ENCODE measurements at regions not wholly inside any gene's neighbourhood (a gene's known extent, or its start where the extent isn't known, plus 50 kb on each side); places are given as distances from the start of the nearest gene placed in this dataset.
"Not testable (repeated sequence)": the region's sequence is repeated elsewhere in the genome, so short reads cannot be mapped to it uniquely, and the experiment has no call there.

DNA sequence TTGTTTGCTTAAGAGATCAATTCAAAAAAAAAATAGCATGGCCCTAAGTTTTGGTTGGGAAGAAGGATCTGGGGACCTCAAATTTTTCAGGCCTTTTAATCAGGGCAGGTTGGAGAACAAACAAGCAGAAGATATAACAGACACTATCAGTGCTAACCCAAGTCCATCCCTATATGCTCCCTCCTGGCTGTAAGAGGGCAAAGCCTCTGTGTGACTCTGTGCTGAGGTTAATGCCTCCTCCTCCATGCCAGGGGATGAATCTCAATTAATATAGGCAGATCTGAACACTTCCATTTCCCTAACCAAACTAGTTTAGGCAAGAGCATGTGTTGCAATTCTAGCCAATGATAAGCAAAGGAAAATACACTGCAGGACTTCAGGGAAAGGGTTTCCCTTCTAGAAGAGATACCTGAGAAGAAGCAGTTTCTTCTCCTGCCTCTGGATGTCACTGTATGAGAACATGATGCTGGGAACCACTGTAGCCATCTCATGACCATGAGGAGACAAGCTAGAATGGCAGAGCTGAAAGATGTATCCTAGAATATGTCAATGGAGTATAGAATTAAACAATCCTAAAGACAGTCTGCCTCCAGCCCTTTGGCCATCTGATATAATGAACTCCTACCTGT, 76.0 kb downstream of the CHD9NB start:
- DNase-seq: no peak

DNA sequence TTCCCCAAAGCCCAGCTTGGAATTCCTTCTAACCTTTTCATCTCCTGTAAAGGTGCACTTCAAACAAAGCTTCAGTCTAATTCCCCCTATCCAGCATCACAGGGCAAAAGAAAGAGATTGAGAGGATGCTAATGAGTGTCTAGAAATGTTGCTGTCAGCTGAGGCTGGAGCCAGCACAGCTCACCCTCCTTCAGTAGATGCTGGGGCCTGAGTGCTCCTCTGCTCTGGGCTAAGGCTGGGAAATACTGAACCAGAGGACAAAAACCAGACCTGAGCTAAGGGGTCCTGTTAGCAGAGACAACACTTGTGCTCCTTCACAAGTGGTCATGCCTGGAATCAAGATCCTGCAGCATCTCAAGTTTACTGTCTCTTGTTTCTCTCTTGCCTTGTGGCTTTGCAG, 85.0 kb downstream of the CHD9NB start:
- no peak for DNase-seq

DNA sequence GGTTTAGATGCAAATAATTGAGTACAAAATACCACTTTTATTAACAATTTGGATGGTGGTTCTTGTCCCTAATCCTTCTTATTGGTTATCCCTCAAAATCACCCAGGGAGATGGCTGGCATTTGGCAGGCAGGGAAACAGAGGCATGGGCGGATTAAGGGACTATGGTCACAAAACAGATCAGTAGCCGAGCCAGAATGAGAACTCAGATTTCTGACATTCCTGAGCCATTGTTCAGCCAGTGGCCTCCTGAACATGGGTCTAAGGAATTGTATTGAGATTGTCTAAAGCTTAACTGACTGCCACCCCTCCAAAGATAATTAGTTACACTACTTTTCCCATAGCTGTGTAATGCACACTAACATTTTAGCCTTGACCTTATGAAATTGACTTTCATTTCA, 88.4 kb downstream of the CHD9NB start:
- no peak for DNase-seq

- DNase-seq: no peak
Observed at GRCh38 chr16:52963855-52964242, 88.8 kb downstream of the CHD9NB start.

DNA sequence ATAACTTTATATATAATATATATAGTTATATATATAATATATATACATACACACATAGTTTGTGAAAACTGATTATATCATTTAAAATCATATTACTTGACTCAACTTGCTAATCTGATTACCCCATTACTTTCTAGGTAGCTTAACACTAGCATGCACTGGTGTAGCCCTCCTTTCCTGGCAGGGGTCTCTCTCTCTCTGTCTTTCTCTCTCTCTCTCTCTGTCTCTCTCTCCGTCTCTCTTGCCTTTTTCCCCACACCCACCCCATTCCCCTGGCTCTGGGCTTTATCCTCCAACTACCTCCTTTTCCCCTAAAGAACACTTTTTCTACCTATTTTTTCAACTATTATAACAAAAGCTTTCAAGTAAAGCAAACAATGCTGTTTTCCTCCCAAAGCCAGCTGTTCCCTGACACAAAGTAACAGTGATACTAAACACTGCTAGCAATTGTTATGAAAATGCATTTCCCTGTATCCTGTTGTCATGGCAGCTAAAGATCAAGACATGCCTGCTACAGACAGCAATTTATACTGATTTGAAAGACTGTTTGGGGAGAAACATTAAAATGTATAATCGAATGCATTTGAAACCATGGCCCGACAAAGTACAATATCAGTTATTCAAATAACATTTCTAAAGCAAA, 89.4 kb downstream of the CHD9NB start:
- DNase-seq: no peak

- no peak for DNase-seq
Observed at GRCh38 chr16:52958951-52959350, 93.7 kb downstream of the CHD9NB start.

DNA sequence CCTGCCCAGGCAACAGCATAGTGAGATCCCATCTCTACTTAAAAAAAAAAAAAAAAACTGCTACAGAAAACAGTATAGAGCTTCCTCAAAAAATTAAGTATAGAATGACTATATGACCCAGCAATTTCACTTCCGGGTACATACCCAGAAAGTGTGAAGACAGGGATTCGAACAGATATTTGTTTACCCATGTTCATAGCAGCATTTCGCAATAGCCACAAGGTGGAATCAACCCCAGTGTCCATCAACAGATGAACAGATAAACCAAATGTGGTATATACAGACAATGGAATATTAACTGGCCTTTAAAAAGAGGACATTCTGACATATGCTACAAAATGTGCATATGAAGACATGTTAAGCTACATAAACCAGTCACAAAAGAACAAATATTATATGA, 95.5 kb downstream of the CHD9NB start:
- DNase-seq: no peak

GRCh38 chr16:52956044-52956443, 96.7 kb downstream of the CHD9NB start:
- no peak for DNase-seq

GRCh38 chr16:52953215-52953614, 99.5 kb downstream of the CHD9NB start:
- no peak for DNase-seq

GRCh38 chr16:52948946-52949345, 103.8 kb downstream of the CHD9NB start:
- no peak for DNase-seq

GRCh38 chr16:52932321-52932720, 120.4 kb downstream of the CHD9NB start:
- DNase-seq: no peak

DNA sequence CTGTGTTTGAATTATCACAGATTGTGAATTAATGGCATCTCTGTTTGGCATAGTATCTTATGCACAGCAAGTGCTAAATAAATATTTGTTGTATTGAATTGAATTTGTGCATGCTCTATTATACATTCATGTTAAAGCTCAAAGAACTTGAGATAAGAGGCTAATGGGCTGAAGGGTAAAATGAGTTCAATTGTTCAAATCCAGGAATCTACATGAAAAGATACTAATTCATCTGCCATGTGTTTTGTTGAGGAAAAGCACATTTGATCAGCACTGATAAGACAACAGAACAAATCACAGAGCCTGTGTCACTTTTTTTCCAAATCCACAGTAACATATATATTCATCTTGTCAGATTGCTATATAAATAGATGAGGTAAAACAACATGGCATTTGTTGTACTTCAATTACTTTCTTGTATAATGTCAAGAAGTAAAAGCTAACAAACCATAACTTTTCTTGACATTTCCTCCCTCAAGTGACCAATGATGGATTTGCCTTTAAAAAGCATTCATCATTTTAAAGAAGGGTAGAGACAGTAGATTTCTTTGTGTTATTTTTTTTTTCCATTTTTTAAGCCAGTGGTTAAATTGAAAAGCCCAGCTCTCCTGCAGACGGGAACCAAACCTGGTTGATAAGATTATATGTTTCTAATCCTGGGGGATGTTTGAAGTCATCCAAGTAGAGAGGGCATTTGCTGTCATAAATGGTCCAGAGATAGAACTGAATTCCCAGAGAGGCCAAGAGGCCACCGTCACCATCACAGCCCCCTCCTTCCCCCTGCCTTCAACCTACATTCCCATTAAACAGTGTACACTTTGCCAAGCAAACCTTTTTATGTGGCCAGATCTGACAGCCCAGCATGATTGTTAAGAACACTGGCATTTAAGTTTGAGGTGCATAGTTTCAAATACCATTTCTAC, 123.0 kb downstream of the CHD9NB start:
- no peak for DNase-seq

- no peak for DNase-seq
Observed at GRCh38 chr16:52928955-52929354, 123.7 kb downstream of the CHD9NB start.

DNA sequence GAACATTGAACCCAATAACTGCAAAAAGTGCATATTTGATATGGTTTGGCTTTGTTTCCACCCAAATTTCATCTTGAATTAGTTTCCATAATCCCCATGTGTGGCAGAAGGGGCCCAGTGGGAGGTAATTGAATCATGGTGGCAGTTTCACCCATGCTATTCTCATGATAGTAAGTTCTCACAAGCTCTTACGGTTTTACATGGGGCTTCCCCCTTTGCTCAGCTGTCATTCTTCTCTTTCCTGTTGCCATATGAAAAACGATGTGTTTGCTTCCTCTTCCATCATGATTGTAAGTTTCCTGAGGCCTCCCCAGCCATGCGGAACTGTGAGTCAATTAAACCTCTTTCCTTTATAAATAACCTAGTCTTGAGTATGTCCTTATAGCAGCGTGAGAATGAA, 127.6 kb downstream of the CHD9NB start:
- DNase-seq: no peak

DNA sequence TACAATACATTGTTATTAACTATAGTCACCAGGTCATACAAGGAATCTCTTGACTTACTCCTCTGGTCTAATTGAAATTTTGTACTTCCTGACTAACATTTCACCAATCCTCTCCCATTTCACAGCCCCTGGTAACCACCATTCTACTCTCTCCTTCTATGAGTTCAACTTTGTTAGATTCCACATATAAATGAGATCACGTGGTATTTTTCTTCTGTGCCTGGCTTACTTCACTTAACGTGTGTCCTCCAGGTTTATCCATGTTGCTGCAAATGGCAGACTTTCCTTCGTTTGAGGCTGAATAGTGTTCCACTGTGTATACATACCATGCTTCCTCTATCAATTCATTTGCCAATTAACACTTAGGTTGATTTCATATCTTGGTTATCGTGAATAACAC, 128.5 kb downstream of the CHD9NB start:
- no peak for DNase-seq

- DNase-seq: no peak
Observed at GRCh38 chr16:52921104-52921503, 131.6 kb downstream of the CHD9NB start.

DNA sequence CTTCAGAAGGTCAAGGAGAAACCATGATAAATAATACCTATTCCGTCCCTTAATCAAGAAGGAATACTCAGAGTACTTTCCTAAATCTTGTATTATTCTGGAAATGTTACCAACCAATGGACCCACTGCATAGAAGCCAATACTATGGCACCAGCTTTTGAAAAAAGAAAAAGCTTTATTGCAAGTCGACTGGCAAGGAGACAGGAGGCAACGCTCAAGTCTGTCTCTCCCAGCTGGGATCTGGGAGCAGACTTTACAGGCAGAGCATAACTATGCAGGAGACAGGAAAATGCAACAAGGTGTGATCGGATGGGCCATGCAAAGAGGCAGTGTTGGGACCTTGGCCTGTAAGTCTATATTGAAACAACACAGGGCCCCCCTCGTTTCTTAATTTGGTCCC, 132.4 kb downstream of the CHD9NB start:
- DNase-seq: no peak

GRCh38 chr16:52914428-52914827, 138.3 kb downstream of the CHD9NB start:
- DNase-seq: no peak

GRCh38 chr16:52912565-52913173, 140.0 kb downstream of the CHD9NB start:
- peak; percentile 45 for DNase-seq

- DNase-seq: not testable (repeated sequence)
Observed at GRCh38 chr16:52908057-52908456, 144.6 kb downstream of the CHD9NB start.

DNA sequence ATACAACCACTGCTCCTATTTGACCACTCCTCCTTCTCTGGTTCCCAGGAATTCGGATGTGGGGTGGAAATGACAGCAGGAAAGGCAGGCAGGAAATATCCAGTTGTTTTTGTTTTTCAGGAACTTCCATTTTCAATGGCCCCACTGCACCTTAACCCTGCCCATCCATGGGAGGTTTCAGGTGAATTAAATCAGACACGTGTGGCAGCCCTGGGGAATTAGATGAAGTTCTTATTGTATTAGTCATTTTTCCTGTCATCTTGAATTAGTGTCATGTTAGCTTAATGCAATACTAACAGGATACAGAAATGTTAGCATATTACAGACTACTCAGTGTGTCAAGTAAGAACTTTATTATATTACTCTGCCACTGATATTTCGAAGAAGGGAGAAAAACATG, 146.4 kb downstream of the CHD9NB start:
- no peak for DNase-seq

GRCh38 chr16:52896478-52897164, 156.1 kb downstream of the CHD9NB start:
- DNase-seq: no peak

GRCh38 chr16:52874042-52874441, 178.7 kb downstream of the CHD9NB start:
- no peak for DNase-seq

Data from NCI-H510A (cell line).